K562 (cell line): ENCODE measurements at regions not wholly inside any gene's neighbourhood (a gene's known extent, or its start where the extent isn't known, plus 50 kb on each side); places are given as distances from the start of the nearest gene placed in this dataset.

Experiments
- ATAC-seq: fragments of 200-7000 bp; cut with Tn5 transposase; 3 replicates; pipeline ENCODE4 v1.9.1; 2020; ENCODE audit warnings: moderate library complexity
- BruUV-seq: library from RNA; stranded (reverse); fragments of 400-500 nt; replicated peaks from 2 replicates; lab custom pipeline; 2021; lab: Mats Ljungman, UMichigan
- CTCF ChIA-PET: fragments of 300-600 bp; formaldehyde crosslinking; extraction: SDS; loops from one replicate; lab custom pipeline; 2021; ENCODE audit warnings: low intra/inter-chr PET ratio; lab: Yijun Ruan, JAX
- POLR2A ChIA-PET: fragments of 300-600, 350-650 bp; sonication (Branson Sonifier 250); formaldehyde crosslinking; extraction: SDS; loops from one replicate; lab custom pipeline; 2021; ENCODE audit warnings: antibody characterized with exemption, inconsistent platforms; lab: Yijun Ruan, JAX
- DNase-seq, 4 experiments: peaks; one replicate each; pipeline versions ENCODE4 v3.0.0 to v3.0.0-alpha.2; 2011 to 2018; ENCODE audit warnings: low spot score in 3 of 4, mixed read lengths in 3 of 4; ENCODE audit errors: extremely low read depth in 1 of 4
- FAIRE-seq: peaks from 2 replicates; lab custom pipeline; 2011; peaks lifted over from hg19 to GRCh38; lab: Jason Lieb, UNC
- H2AFZ ChIP-seq: 2 replicates; pipeline ENCODE4 v1.6.0; 2011; ENCODE audit warnings: low read depth, low read length, control low read depth, inconsistent platforms
- H3K27ac ChIP-seq: fragments of 200-600 bp; 3 replicates; pipeline ENCODE4 v1.8.0; 2011; ENCODE audit warnings: low read depth, mild to moderate bottlenecking, control low read depth, inconsistent platforms, low read length, moderate library complexity, mixed read lengths; ENCODE audit errors: extremely low read depth
- H3K27me3 ChIP-seq, 2 experiments: fragments of 300-600 bp in 1 of 2; 2 replicates in 1 of 2; 3 replicates in 1 of 2; pipeline versions ENCODE4 v1.6.0 to v1.8.0; 2011; ENCODE audit warnings: inconsistent platforms in 2 of 2, low read length in 2 of 2, mild to moderate bottlenecking in 1 of 2, mixed read lengths in 1 of 2, moderate library complexity in 1 of 2; ENCODE audit not compliant: control insufficient read depth in 2 of 2, insufficient read depth in 2 of 2
- H3K36me3 ChIP-seq: fragments of 300-600 bp; 3 replicates; pipeline ENCODE4 v1.8.0; 2011; ENCODE audit warnings: mild to moderate bottlenecking, low read length, inconsistent platforms; ENCODE audit not compliant: control insufficient read depth, insufficient read depth
- H3K4me1 ChIP-seq, 2 experiments: fragments of 200-600 bp in 1 of 2; replicated peaks in 1 of 2; 2 replicates in 1 of 2; 3 replicates in 1 of 2; pipeline versions ENCODE4 v1.5.1 to v1.8.0; 2011; ENCODE audit warnings: inconsistent platforms in 2 of 2, low read length in 2 of 2, mild to moderate bottlenecking in 1 of 2, mixed read lengths in 1 of 2, moderate library complexity in 1 of 2; ENCODE audit not compliant: control insufficient read depth in 2 of 2, insufficient read depth in 2 of 2
- H3K4me2 ChIP-seq: 2 replicates; pipeline ENCODE4 v1.6.1; 2011; ENCODE audit warnings: low read length, control low read depth, inconsistent platforms, mixed read lengths; ENCODE audit not compliant: insufficient read depth
- H3K4me3 ChIP-seq: fragments of 200-600 bp; sonication (generic), shearing (Covaris generic); 2 replicates; pipeline ENCODE4 v1.5.1; 2016; ENCODE audit warnings: control low read depth, inconsistent platforms
- H3K79me2 ChIP-seq: fragments of 200-600 bp; 3 replicates; pipeline ENCODE4 v1.8.0; 2011; ENCODE audit warnings: low read length, inconsistent platforms; ENCODE audit not compliant: control insufficient read depth, insufficient read depth
- H3K9ac ChIP-seq, 2 experiments: 2 replicates each; pipeline versions ENCODE4 v1.6.0 to v1.6.1; 2011; ENCODE audit warnings: low read depth in 2 of 2, low read length in 2 of 2, control low read depth in 1 of 2, inconsistent platforms in 1 of 2, mild to moderate bottlenecking in 1 of 2, mixed read lengths in 1 of 2; ENCODE audit not compliant: insufficient read depth in 1 of 2
- H3K9me1 ChIP-seq: one replicate; pipeline ENCODE4 v1.6.0; 2011; ENCODE audit warnings: inconsistent platforms, mild to moderate bottlenecking, low read length, moderate library complexity; ENCODE audit not compliant: control insufficient read depth, insufficient read depth
- H3K9me3 ChIP-seq: replicated peaks from 2 replicates; pipeline ENCODE4 v1.5.1; 2011; ENCODE audit warnings: low read depth, low read length, inconsistent platforms; ENCODE audit not compliant: control insufficient read depth, insufficient read depth
- H4K20me1 ChIP-seq: replicated peaks from 2 replicates; pipeline ENCODE4 v1.6.1; 2011; ENCODE audit warnings: low read length, inconsistent platforms, mixed read lengths; ENCODE audit not compliant: control insufficient read depth, insufficient read depth
- BMI1 ChIP-seq: fragments of 150-350 bp; IDR thresholded peaks from 2 replicates; pipeline ENCODE4 v1.6.1; 2014; ENCODE audit warnings: low read length
- CREB3 ChIP-seq: fragments of 450-650 bp; conservative IDR thresholded peaks from 2 replicates; pipeline ENCODE4 v1.6.1; 2016; ENCODE audit warnings: missing genetic modification characterization, low read depth, mild to moderate bottlenecking, missing compliant biosample characterization, moderate library complexity
- JUN ChIP-seq, 2 experiments: sonication (generic) in 1 of 2; formaldehyde crosslinking in 1 of 2; IDR thresholded peaks; 2 replicates each; pipeline versions ENCODE4 v1.6.1 to v1.8.0; 2012 to 2022; ENCODE audit warnings: borderline replicate concordance in 2 of 2, mild to moderate bottlenecking in 2 of 2, improper control_type of control experiment in 1 of 2, low read depth in 1 of 2, low read length in 1 of 2, missing genetic modification reagents in 1 of 2
- NR0B1 ChIP-seq: fragments of 450-650 bp; IDR thresholded peaks from one replicate; pipeline ENCODE4 v1.6.1; 2018; ENCODE audit warnings: mild to moderate bottlenecking, moderate library complexity; ENCODE audit not compliant: partially characterized antibody
- RFX1 ChIP-seq: fragments of 450-650 bp; IDR thresholded peaks from 2 replicates; pipeline ENCODE4 v1.6.1; 2016; ENCODE audit warnings: mild to moderate bottlenecking, moderate library complexity
- ZNF165 ChIP-seq: fragments of 250-450 bp; sonication (Bioruptor Pico); IDR thresholded peaks from 2 replicates; pipeline ENCODE4 v1.4.0; 2020; ENCODE audit warnings: borderline replicate concordance
- WGBS: fragments of 100-300 bp; shearing (Covaris generic); methylation state at CpG from one replicate; pipeline ENCODE4 v1.1.6; 2016; ENCODE audit warnings: low coverage, mixed read lengths; ENCODE audit not compliant: insufficient coverage; ENCODE audit errors: missing lambda C conversion rate; 5-methylcytosine and 5-hydroxymethylcytosine counted together
- in situ Hi-C: fragments of 300-500 bp; cut with MboI; formaldehyde crosslinking; loops from 4 replicates; pipeline ENCODE4 v1.15.0; 2018; ENCODE audit warnings: inconsistent platforms, mixed read lengths
- intact Hi-C: fragments of 100-400 bp; cut with micrococcal nuclease; formaldehyde crosslinking; loops from 2 replicates; pipeline ENCODE4 v1.14.2; 2022

GRCh38 chr6:112488238-112488637 lies 141.1 kb downstream of the RFPL4B start (continued):
- TF ChIP-seq NR0B1 (no peak), ZNF165 (CRISPR knock-in tag) (no peak), JUN (IDR thresholded peaks at IDR 0.05; ENCODE audit: borderline replicate concordance, low read depth, low read length) (no peak), JUN (CRISPR knock-in tag; IDR thresholded peaks at IDR 0.05; ENCODE audit: borderline replicate concordance) (no peak), CREB3 (tag) (no peak)

GRCh38 chr6:112501705-112502104 lies 154.6 kb downstream of the RFPL4B start:
- no peaks in the 10 kb centered on the region for H3K79me2 ChIP-seq
- no peak overlapping the region for H3K27ac ChIP-seq
- no peaks in the 10 kb centered on the region for H3K9me1 ChIP-seq
- in situ Hi-C loops (no loop called here), intact Hi-C loops (no loop called here)
- no TSS peak for BruUV-seq
- CTCF ChIA-PET: no interaction called here
- no peaks in the 10 kb centered on the region for H3K9me3 ChIP-seq
- no peak overlapping the region for H3K9ac ChIP-seq
- ATAC-seq (no peak), FAIRE-seq (no peak), DNase-seq (no peak)
- POLR2A ChIA-PET: no interaction called here
- H3K4me2 ChIP-seq: no peak overlapping the region
- H3K36me3 ChIP-seq: no peaks in the 10 kb centered on the region
- H2AFZ ChIP-seq: no peak overlapping the region
- H3K27me3 ChIP-seq: no peaks in the 10 kb centered on the region
- WGBS: 0% methylated on average over 5 of the region's 5 CpGs
- no peak overlapping the region for H3K4me3 ChIP-seq
- no peaks in the 10 kb centered on the region for H4K20me1 ChIP-seq
- H3K4me1 ChIP-seq: no peaks in the 10 kb centered on the region
- TF ChIP-seq RFX1: peak; percentile 53
- no peak for TF ChIP-seq BMI1
